Spleen (tissue), 11 donors: ENCODE measurements at regions not wholly inside any gene's neighbourhood (a gene's known extent, or its start where the extent isn't known, plus 50 kb on each side); places are given as distances from the start of the nearest gene placed in this dataset.

ENCODE experiments used
- DNase-seq: peaks from one replicate; pipeline ENCODE4 v3.0.0-alpha.2; 2020
- H3K27ac ChIP-seq, 8 donors: fragments of 200-600 bp; sonication (generic) in 7 of 8; 1 replicate in 4 of 8; 2 replicates in 4 of 8; pipeline versions ENCODE4 v1.5.0 to v1.8.0; 2016 to 2021; ENCODE audit warnings: inconsistent platforms in 4 of 8, mild to moderate bottlenecking in 4 of 8, moderate library complexity in 1 of 8
- H3K27me3 ChIP-seq, 7 donors: fragments of 200-600 bp; sonication (generic) in 6 of 7; replicated peaks in 1 of 7; 1 replicate in 4 of 7; 2 replicates in 3 of 7; pipeline versions ENCODE4 v1.5.0 to v1.8.0; 2016 to 2021; ENCODE audit warnings: inconsistent platforms in 3 of 7, mild to moderate bottlenecking in 1 of 7
- H3K36me3 ChIP-seq, 6 donors: fragments of 200-600 bp; sonication (generic) in 5 of 6; 1 replicate in 4 of 6; 2 replicates in 2 of 6; pipeline versions ENCODE4 v1.5.0 to v1.8.0; 2016 to 2021; ENCODE audit warnings: inconsistent platforms in 2 of 6
- H3K4me1 ChIP-seq, 6 donors: fragments of 200-600 bp; sonication (generic) in 5 of 6; 1 replicate in 3 of 6; 2 replicates in 3 of 6; pipeline versions ENCODE4 v1.5.0 to v1.8.0; 2016 to 2021; ENCODE audit warnings: inconsistent platforms in 3 of 6
- H3K4me3 ChIP-seq, 8 donors: fragments of 200-600 bp; sonication (generic) in 7 of 8; 1 replicate in 4 of 8; 2 replicates in 4 of 8; pipeline versions ENCODE4 v1.5.0 to v1.8.0; 2016 to 2021; ENCODE audit warnings: inconsistent platforms in 4 of 8, mild to moderate bottlenecking in 4 of 8, moderate library complexity in 2 of 8
- H3K9me3 ChIP-seq, 8 donors: fragments of 200-600 bp; sonication (generic) in 7 of 8; 1 replicate in 4 of 8; 2 replicates in 4 of 8; pipeline versions ENCODE4 v1.5.0 to v1.8.0; 2016 to 2021; ENCODE audit warnings: inconsistent platforms in 4 of 8
- POLR2A ChIP-seq, 3 donors: fragments of 450-650 bp; IDR thresholded peaks; one replicate each; pipeline ENCODE4 v1.5.1; 2017; ENCODE audit warnings: antibody characterized with exemption in 3 of 3, mild to moderate bottlenecking in 1 of 3
- POLR2AphosphoS5 ChIP-seq, 3 donors: sonication (generic); formaldehyde crosslinking; IDR thresholded peaks; one replicate each; pipeline ENCODE4 v1.5.1; 2017; ENCODE audit warnings: antibody characterized with exemption in 3 of 3
- WGBS, 5 donors: extraction: QIAGEN DNeasy Blood & Tissue Kit in 3 of 5; methylation state at CpG; one replicate each; pipeline versions ENCODE4 v1.1.5 to v1.1.7; 2013 to 2018; 5-methylcytosine and 5-hydroxymethylcytosine counted together
- intact Hi-C: fragments of 100-400 bp; cut with DNase I; formaldehyde crosslinking; loops from one replicate; pipeline ENCODE4 v1.15.0; 2023; ENCODE audit warnings: low total_unique reads
- TF ChIP-seq, protein P1 (sequence below), 11 experiments: fragments of 200-600 bp in 7 of 11; fragments of 450-650 bp in 4 of 11; sonication (generic) in 4 of 11; IDR thresholded peaks in 8 of 11; conservative IDR thresholded peaks in 3 of 11; 1 replicate in 7 of 11; 2 replicates in 4 of 11; pipeline versions ENCODE4 v1.4.0 to v1.8.0; 2016 to 2021; ENCODE audit warnings: antibody characterized with exemption in 11 of 11, inconsistent platforms in 4 of 11, mild to moderate bottlenecking in 1 of 11
- donor health status: healthy with polysubstance abuse.
- donor health status: DM: no; HTN: no; CAD: no; lungs with moderate emphysema.
- donor health status: DM: no; HTN: no; CAD: no.
- donor health status: Bipolar disorder and iron deficiency.
- donor health status: healthy.
- donor health status: DM: no; HTN: no; CAD: no.
- donor health status: DM: yes; HTN: yes; CAD: no.

DNA sequence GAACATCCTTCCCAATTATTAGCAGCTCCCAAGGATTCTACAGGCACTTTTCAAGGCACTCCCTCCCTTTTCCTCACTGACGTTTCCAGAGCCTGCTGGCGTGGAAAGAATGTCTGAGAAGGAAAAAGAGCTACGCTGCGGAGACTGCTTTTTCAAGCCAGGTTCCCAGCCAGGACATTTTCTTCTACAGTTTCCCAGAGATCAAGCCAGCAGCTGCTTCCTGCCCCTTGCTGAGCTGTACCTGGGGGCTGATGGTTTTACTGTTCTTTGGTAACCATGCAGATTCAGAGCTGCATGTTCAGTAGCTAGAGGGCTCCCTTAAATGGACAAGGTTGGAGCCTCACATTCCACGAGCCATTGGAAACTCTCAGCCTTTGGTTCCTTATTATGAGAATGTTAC, 133.4 kb downstream of the EVX1 start:
- Histone ChIP-seq H3K4me3 (no peak overlapping the region), H3K27me3 (peaks cover 0 to 7% (median 0%) of the 10 kb centered on the region in 7 donors), H3K36me3 (no peaks in the 10 kb centered on the region), H3K9me3 (no peaks in the 10 kb centered on the region), H3K4me1 (peaks cover 0 to 4% (median 0%) of the 10 kb centered on the region in 6 donors), H3K27ac (no peak overlapping the region)
- no peak for DNase-seq
- intact Hi-C loops, result no loop called here
- TF ChIP-seq, protein P1, sequence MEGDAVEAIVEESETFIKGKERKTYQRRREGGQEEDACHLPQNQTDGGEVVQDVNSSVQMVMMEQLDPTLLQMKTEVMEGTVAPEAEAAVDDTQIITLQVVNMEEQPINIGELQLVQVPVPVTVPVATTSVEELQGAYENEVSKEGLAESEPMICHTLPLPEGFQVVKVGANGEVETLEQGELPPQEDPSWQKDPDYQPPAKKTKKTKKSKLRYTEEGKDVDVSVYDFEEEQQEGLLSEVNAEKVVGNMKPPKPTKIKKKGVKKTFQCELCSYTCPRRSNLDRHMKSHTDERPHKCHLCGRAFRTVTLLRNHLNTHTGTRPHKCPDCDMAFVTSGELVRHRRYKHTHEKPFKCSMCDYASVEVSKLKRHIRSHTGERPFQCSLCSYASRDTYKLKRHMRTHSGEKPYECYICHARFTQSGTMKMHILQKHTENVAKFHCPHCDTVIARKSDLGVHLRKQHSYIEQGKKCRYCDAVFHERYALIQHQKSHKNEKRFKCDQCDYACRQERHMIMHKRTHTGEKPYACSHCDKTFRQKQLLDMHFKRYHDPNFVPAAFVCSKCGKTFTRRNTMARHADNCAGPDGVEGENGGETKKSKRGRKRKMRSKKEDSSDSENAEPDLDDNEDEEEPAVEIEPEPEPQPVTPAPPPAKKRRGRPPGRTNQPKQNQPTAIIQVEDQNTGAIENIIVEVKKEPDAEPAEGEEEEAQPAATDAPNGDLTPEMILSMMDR (IDR thresholded peaks at IDR 0.05 in 8 of 11, conservative IDR thresholded peaks at IDR 0.05 in 3 of 11), result no peak
- TF ChIP-seq POLR2AphosphoS5 (IDR thresholded peaks at IDR 0.05), result no peak
- TF ChIP-seq POLR2A (IDR thresholded peaks at IDR 0.05), result no peak
- WGBS, 5 donors, result 68 to 83% (median 77%) methylated on average over 5 of the region's 5 CpGs

DNA sequence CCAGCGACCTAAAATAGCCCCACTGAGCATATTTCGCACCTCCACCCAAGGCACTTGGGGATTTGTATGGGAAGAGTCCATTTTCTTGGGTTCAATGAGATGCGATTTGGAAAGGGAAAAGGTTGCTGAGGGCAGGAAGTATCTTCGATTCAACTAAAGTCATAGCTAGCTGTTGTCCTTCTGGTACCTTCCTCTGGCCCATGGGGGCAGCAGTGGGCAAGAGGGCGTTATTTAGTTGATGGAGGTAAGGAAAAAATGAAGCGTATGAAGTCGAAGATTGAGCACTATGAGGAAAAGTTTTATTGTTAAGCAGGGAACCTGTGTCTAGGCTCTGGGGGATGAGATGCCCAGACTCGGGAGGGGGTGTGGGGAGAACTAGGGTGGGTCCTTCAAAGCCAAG, 135.4 kb downstream of the EVX1 start:
- intact Hi-C loops, result no loop called here
- TF ChIP-seq POLR2AphosphoS5 (IDR thresholded peaks at IDR 0.05) (no peak), POLR2A (IDR thresholded peaks at IDR 0.05) (no peak)
- TF ChIP-seq, protein P1 (IDR thresholded peaks at IDR 0.05 in 8 of 11, conservative IDR thresholded peaks at IDR 0.05 in 3 of 11), result no peak
- H3K4me3 ChIP-seq, result no peak overlapping the region
- no peaks in the 10 kb centered on the region for H3K4me1 ChIP-seq
- 82 to 90% (median 87%) methylated on average over 8 of the region's 8 CpGs for WGBS, 5 donors
- no peaks in the 10 kb centered on the region for H3K9me3 ChIP-seq
- H3K36me3 ChIP-seq, result no peaks in the 10 kb centered on the region
- peaks cover 0 to 7% (median 0%) of the 10 kb centered on the region in 7 donors for H3K27me3 ChIP-seq
- DNase-seq, result no peak
- H3K27ac ChIP-seq, result no peak overlapping the region

DNA sequence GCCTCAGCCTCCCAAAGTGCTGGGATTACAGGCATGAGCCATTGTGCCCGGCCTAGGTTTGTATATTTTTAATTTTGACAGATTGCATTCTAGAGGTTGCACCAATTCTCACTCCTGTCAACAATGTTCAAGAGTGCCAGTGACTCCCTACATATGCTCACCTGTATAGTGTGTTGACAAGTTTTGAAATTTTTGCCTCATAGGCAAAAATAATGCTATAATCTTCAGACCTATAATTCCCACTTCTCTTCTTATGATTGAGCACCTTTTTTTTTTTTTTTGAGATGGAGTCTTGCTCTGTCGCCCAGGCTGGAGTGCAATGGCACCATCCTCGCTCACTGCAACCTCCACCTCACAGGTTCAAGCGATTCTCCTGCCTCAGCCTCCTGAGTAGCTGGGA, 139.7 kb downstream of the EVX1 start:
- no peaks in the 10 kb centered on the region for H3K4me1 ChIP-seq
- 84 to 97% (median 94%) methylated on average over 4 of the region's 4 CpGs for WGBS, 5 donors
- no peak overlapping the region for H3K27ac ChIP-seq
- TF ChIP-seq, protein P1 (IDR thresholded peaks at IDR 0.05 in 8 of 11, conservative IDR thresholded peaks at IDR 0.05 in 3 of 11), result no peak
- TF ChIP-seq POLR2AphosphoS5 (IDR thresholded peaks at IDR 0.05) (no peak), POLR2A (IDR thresholded peaks at IDR 0.05) (no peak)
- H3K36me3 ChIP-seq, result no peaks in the 10 kb centered on the region
- H3K9me3 ChIP-seq, result no peaks in the 10 kb centered on the region
- H3K4me3 ChIP-seq, result no peak overlapping the region
- intact Hi-C loops, result no loop called here
- no peak for DNase-seq
- no peaks in the 10 kb centered on the region for H3K27me3 ChIP-seq

DNA sequence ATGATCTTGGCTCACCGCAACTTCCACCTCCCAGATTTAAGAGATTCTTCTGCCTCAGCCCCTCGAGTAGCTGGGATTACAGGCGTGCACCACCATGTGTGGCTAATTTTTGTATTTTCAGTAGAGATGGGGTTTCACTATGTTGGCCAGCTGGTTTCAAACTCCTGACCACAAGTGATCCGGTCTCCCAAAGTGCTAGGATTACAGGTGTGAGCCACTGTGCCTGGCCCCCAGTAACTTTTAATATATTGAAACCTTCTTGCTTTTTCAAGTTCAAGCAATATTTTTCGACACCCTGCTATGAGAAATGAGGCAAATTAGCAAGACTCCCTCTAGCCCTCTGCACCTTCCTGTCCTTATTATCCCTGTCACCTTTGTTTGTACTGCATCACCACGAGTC, 144.0 kb downstream of the EVX1 start:
- H3K4me3 ChIP-seq, result no peak overlapping the region
- no peak for TF ChIP-seq POLR2A (IDR thresholded peaks at IDR 0.05)
- TF ChIP-seq, protein P1 (IDR thresholded peaks at IDR 0.05 in 8 of 11, conservative IDR thresholded peaks at IDR 0.05 in 3 of 11), result no peak
- no peak for TF ChIP-seq POLR2AphosphoS5 (IDR thresholded peaks at IDR 0.05)
- H3K36me3 ChIP-seq, result no peaks in the 10 kb centered on the region
- H3K27me3 ChIP-seq, result peaks cover 0 to 18% (median 0%) of the 10 kb centered on the region in 7 donors
- H3K27ac ChIP-seq, result no peak overlapping the region
- intact Hi-C loops, result no loop called here
- H3K9me3 ChIP-seq, result no peaks in the 10 kb centered on the region
- no peak for DNase-seq
- WGBS, 5 donors, result 74 to 90% (median 89%) methylated on average over 6 of the region's 6 CpGs
- no peaks in the 10 kb centered on the region for H3K4me1 ChIP-seq
